K562 (cell line): ENCODE measurements at regions not wholly inside any gene's neighbourhood (a gene's known extent, or its start where the extent isn't known, plus 50 kb on each side); places are given as distances from the start of the nearest gene placed in this dataset.

ENCODE experiments used
- ARID2 ChIP-seq: fragments of 450-650 bp; IDR thresholded peaks from 2 replicates; pipeline ENCODE4 v1.6.1; 2017; ENCODE audit warnings: antibody characterized with exemption, mild to moderate bottlenecking
- CREM ChIP-seq: IDR thresholded peaks from 2 replicates; pipeline ENCODE4 v1.6.1; 2014; ENCODE audit warnings: antibody characterized with exemption, low read depth
- CTCF ChIP-seq, 3 experiments: IDR thresholded peaks in 2 of 3; conservative IDR thresholded peaks in 1 of 3; 2 replicates each; pipeline ENCODE4 v1.5.1; 2011 to 2012; ENCODE audit warnings: low read length in 3 of 3, mild to moderate bottlenecking in 3 of 3, control low read depth in 2 of 3, improper control_type of control experiment in 1 of 3, inconsistent platforms in 1 of 3, low read depth in 1 of 3, mixed read lengths in 1 of 3, moderate library complexity in 1 of 3; ENCODE audit not compliant: insufficient read depth in 2 of 3
- EP300 ChIP-seq: IDR thresholded peaks from 2 replicates; pipeline ENCODE4 v1.6.1; 2012; ENCODE audit warnings: low read length, improper control_type of control experiment
- EZH2 ChIP-seq: IDR thresholded peaks from 2 replicates; pipeline ENCODE4 v1.6.1; 2012; ENCODE audit warnings: low read depth, mild to moderate bottlenecking, inconsistent platforms, low read length, borderline replicate concordance
- HBP1 ChIP-seq: fragments of 450-650 bp; formaldehyde crosslinking; IDR thresholded peaks from 2 replicates; pipeline ENCODE4 v1.4.0; 2022; ENCODE audit warnings: missing genetic modification characterization
- MAZ ChIP-seq, 2 experiments: fragments of 450-650 bp in 1 of 2; sonication (generic) in 1 of 2; formaldehyde crosslinking; IDR thresholded peaks in 1 of 2; conservative IDR thresholded peaks in 1 of 2; 2 replicates each; pipeline versions ENCODE4 v1.4.0 to v1.5.0; 2020; ENCODE audit warnings: mild to moderate bottlenecking in 1 of 2, missing genetic modification reagents in 1 of 2
- PCBP1 ChIP-seq: fragments of 200-400 bp; formaldehyde crosslinking; IDR thresholded peaks from 2 replicates; pipeline ENCODE4 v1.6.1; 2018; ENCODE audit warnings: mild to moderate bottlenecking, low read depth, low read length; ENCODE audit not compliant: poor library complexity, severe bottlenecking
- SMC3 ChIP-seq: conservative IDR thresholded peaks from 2 replicates; pipeline ENCODE4 v1.6.1; 2011; ENCODE audit warnings: low read depth, low read length, improper control_type of control experiment; ENCODE audit not compliant: insufficient read depth
- USF2 ChIP-seq: sonication (generic); formaldehyde crosslinking; IDR thresholded peaks from 2 replicates; pipeline ENCODE4 v1.5.0; 2020; ENCODE audit warnings: missing genetic modification reagents
- ZNF431 ChIP-seq: sonication (generic); formaldehyde crosslinking; IDR thresholded peaks from 2 replicates; pipeline ENCODE4 v1.8.0; 2022; ENCODE audit warnings: mild to moderate bottlenecking, missing genetic modification reagents

- TF ChIP-seq EZH2, result no peak
- no peak for TF ChIP-seq ARID2
- TF ChIP-seq SMC3, result no peak
- TF ChIP-seq USF2, result no peak
- TF ChIP-seq CREM, result no peak
- TF ChIP-seq CTCF (IDR thresholded peaks at IDR 0.05 in 2 of 3, conservative IDR thresholded peaks at IDR 0.05 in 1 of 3; ENCODE audit: insufficient read depth in 2 of 3, low read depth in 1 of 3, low read length in 3 of 3), result no peak
- TF ChIP-seq ZNF431 (CRISPR knock-in tag), result no peak
- TF ChIP-seq MAZ (CRISPR knock-in tag; conservative IDR thresholded peaks at IDR 0.05 in 1 of 2, IDR thresholded peaks at IDR 0.05 in 1 of 2), result no peak
- no peak for TF ChIP-seq HBP1 (CRISPR knock-in tag)
- TF ChIP-seq EP300, result no peak
- no peak for TF ChIP-seq PCBP1
Measured at GRCh38 chr2:126220331-126220730, 435.6 kb upstream of the GYPC start.
